Cardiac fibroblast (primary cell): ENCODE measurements at regions not wholly inside any gene's neighbourhood (a gene's known extent, or its start where the extent isn't known, plus 50 kb on each side); places are given as distances from the start of the nearest gene placed in this dataset.

Source experiments
- DNase-seq, 2 donors: peaks; one replicate each; pipeline versions ENCODE4 v3.0.0 to v3.0.0-alpha.2; 2010; ENCODE audit warnings: low read depth in 2 of 2
- H3K4me3 ChIP-seq, 2 donors: replicated peaks in 1 of 2; 1 replicate in 1 of 2; 2 replicates in 1 of 2; pipeline ENCODE4 v1.5.1; 2011; ENCODE audit warnings: low read depth in 2 of 2, low read length in 2 of 2, mild to moderate bottlenecking in 2 of 2, moderate library complexity in 1 of 2
- CTCF ChIP-seq: IDR thresholded peaks from one replicate; pipeline ENCODE4 v1.5.1; 2011; ENCODE audit warnings: low read depth, mild to moderate bottlenecking, low read length, inconsistent platforms

DNA sequence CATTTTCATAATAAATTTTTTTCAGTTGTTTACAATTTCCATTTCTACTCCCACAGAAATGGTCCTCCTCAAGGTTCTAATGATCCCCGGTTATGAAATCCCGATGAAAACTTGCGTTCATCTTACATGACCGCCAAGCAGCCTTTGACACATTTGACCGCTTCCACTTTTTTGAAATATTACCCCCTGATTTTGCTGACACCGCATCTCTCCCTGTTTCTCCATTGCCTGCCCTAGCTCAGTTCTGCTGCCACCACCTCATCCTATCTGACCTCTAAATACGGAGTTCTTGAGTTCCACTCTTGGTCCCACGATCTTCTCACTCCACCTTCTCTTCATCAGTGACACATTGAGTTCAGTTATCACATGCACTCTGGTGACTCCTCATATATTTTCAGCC lies 74.1 kb downstream of the SLC35B3 start:
- no peak for TF ChIP-seq CTCF
- DNase-seq = no peak
- H3K4me3 ChIP-seq = no peak overlapping the region

DNA sequence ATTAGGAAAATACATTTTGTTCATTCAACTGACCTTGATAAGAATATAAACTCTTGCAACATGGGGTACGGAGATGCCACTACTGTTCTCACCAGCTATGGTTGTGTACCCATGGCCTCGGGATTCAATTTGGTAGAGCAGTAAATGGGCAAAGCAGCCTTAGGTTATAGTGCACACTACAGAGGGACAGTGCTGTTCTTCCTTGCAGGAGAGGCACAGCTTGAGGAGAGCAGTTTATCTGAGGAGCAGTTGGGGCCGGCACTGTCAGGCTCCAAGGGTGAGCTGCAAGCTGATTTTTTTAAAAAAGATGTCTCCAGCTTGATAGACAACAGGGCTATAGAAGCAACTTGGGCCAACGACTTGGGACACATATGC lies 82.4 kb downstream of the SLC35B3 start:
- no peak overlapping the region for H3K4me3 ChIP-seq
- no peak for TF ChIP-seq CTCF
- DNase-seq = no peak

DNA sequence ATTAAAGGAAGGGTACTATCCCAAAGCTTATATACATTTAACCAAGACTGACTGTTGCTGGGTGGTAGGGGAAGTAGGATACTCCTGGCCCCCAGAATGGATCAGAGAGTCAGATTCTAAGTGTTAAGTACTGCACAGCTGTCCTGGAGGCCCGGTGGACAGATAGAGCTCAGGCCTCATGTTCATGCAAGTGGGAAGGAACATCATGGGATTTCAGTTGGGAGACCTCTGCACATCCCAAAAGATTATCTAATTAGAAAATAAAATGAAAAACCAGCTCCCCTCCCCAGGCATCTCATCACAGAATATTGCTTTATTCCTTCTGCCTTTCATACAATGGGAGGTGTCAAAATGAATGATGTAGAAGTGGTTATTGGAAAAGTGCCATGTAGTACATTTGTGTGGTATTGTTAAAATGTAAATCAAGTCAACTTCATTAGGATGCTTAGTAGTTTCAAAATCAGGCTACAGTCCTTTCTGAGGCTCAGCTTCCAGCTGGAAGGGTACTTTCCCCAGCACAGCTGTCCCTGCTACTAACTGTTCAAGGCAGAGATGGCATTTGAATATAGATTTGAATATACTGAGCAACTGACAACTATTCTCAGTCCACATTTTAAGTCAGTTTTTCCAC lies 82.9 kb downstream of the SLC35B3 start:
- no peak overlapping the region for H3K4me3 ChIP-seq
- TF ChIP-seq CTCF = no peak

DNA sequence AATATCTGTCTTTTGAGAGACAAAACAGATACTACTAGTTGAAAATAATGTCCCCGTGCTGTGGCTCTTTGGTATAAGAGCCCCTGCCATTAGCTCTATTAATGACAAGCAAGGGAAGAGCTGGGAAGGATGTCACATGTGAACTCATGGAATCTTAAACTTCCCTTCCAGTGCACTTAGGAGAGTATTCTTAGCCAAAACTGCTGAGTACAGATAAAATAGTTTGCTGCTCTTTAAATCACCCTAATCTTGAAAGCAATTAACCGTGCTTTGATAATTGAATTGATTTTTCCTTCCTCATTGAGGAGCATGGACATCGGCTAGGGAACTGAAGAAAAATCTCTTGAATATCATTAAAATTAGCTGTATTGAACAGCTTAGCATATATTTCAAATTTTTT lies 91.7 kb downstream of the SLC35B3 start:
- H3K4me3 ChIP-seq = no peak overlapping the region
- DNase-seq = no peak
- no peak for TF ChIP-seq CTCF

More for the DNA sequence above, 82.9 kb downstream of the SLC35B3 start:
- DNase-seq = no peak

- no peak overlapping the region for H3K4me3 ChIP-seq
- TF ChIP-seq CTCF = no peak
- no peak for DNase-seq
Measured at GRCh38 chr6:8342241-8342819, 93.0 kb downstream of the SLC35B3 start.

- TF ChIP-seq CTCF = no peak
- no peak overlapping the region for H3K4me3 ChIP-seq
- DNase-seq = no peak
Measured at GRCh38 chr6:8337147-8337546, 98.2 kb downstream of the SLC35B3 start.
